ENCODE measurements at regions not wholly inside any gene's neighbourhood (a gene's known extent, or its start where the extent isn't known, plus 50 kb on each side); places are given as distances from the start of the nearest gene placed in this dataset.

DNA sequence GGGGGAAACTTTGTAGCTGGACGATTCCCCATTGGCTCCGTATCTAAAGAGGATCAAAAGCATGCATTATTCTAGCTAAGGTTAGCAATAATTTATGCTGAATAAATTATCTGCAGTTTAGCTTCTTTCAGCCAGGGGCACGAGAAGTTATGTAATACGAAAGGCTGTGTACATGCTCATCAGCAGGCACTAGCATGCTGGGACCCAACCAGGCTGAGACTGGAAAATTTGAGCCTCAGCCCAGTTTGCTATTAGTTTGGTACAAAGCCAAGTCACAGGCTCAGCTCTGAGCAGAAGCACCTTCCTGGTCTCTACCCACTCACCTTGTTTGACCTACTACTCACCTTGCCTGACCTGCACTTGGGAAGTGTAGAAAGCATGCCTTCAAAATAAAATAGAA, 328.1 kb upstream of the ARID1B start:
- H3K4me3 ChIP-seq (replicated peaks; ENCODE audit: insufficient read depth, low read length), result no peak overlapping the region
- DNase-seq (ENCODE audit: low read depth in 1 of 2, low spot score in 1 of 2), result no peak
- no peaks in the 10 kb centered on the region for H3K27me3 ChIP-seq (ENCODE audit: insufficient read depth, poor library complexity, severe bottlenecking)
- H3K27ac ChIP-seq (replicated peaks), result no peak overlapping the region
- TF ChIP-seq SPI1 (IDR thresholded peaks at IDR 0.05; ENCODE audit: borderline replicate concordance, low read depth), result no peak
- TF ChIP-seq, protein P1, sequence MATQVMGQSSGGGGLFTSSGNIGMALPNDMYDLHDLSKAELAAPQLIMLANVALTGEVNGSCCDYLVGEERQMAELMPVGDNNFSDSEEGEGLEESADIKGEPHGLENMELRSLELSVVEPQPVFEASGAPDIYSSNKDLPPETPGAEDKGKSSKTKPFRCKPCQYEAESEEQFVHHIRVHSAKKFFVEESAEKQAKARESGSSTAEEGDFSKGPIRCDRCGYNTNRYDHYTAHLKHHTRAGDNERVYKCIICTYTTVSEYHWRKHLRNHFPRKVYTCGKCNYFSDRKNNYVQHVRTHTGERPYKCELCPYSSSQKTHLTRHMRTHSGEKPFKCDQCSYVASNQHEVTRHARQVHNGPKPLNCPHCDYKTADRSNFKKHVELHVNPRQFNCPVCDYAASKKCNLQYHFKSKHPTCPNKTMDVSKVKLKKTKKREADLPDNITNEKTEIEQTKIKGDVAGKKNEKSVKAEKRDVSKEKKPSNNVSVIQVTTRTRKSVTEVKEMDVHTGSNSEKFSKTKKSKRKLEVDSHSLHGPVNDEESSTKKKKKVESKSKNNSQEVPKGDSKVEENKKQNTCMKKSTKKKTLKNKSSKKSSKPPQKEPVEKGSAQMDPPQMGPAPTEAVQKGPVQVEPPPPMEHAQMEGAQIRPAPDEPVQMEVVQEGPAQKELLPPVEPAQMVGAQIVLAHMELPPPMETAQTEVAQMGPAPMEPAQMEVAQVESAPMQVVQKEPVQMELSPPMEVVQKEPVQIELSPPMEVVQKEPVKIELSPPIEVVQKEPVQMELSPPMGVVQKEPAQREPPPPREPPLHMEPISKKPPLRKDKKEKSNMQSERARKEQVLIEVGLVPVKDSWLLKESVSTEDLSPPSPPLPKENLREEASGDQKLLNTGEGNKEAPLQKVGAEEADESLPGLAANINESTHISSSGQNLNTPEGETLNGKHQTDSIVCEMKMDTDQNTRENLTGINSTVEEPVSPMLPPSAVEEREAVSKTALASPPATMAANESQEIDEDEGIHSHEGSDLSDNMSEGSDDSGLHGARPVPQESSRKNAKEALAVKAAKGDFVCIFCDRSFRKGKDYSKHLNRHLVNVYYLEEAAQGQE (IDR thresholded peaks at IDR 0.05; ENCODE audit: insufficient replicate concordance, low read depth), result no peak
- no peak for TF ChIP-seq GABPA (IDR thresholded peaks at IDR 0.05; ENCODE audit: low read depth)
- TF ChIP-seq POLR2AphosphoS5 (IDR thresholded peaks at IDR 0.05; ENCODE audit: low read depth), result no peak
- TF ChIP-seq, protein P2, sequence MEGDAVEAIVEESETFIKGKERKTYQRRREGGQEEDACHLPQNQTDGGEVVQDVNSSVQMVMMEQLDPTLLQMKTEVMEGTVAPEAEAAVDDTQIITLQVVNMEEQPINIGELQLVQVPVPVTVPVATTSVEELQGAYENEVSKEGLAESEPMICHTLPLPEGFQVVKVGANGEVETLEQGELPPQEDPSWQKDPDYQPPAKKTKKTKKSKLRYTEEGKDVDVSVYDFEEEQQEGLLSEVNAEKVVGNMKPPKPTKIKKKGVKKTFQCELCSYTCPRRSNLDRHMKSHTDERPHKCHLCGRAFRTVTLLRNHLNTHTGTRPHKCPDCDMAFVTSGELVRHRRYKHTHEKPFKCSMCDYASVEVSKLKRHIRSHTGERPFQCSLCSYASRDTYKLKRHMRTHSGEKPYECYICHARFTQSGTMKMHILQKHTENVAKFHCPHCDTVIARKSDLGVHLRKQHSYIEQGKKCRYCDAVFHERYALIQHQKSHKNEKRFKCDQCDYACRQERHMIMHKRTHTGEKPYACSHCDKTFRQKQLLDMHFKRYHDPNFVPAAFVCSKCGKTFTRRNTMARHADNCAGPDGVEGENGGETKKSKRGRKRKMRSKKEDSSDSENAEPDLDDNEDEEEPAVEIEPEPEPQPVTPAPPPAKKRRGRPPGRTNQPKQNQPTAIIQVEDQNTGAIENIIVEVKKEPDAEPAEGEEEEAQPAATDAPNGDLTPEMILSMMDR (IDR thresholded peaks at IDR 0.05; ENCODE audit: insufficient read depth, low read length), result no peak

DNA sequence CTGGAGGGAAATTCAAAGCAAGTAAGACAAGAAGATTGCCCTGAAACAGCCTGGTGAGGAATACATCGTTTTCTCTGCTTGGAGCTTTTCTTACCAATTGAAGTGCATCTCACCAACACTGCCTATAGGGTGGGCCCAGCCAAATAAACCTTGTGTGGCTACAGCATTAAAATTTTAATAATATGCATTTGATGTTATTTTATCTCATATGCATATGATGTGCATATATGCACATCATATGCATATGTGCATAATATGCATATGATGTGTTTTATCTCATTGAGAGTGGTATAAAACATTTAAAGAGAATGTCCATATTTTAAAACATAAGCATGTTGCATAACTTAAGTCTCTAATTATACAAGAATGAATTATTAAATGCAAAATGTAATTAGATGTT, 328.6 kb upstream of the ARID1B start:
- TF ChIP-seq, protein P2 (IDR thresholded peaks at IDR 0.05; ENCODE audit: insufficient read depth, low read length), result no peak
- TF ChIP-seq, protein P1 (IDR thresholded peaks at IDR 0.05; ENCODE audit: insufficient replicate concordance, low read depth), result no peak
- no peak for TF ChIP-seq GABPA (IDR thresholded peaks at IDR 0.05; ENCODE audit: low read depth)
- no peak for TF ChIP-seq POLR2AphosphoS5 (IDR thresholded peaks at IDR 0.05; ENCODE audit: low read depth)
- no peak for TF ChIP-seq SPI1 (IDR thresholded peaks at IDR 0.05; ENCODE audit: borderline replicate concordance, low read depth)
- H3K27me3 ChIP-seq (ENCODE audit: insufficient read depth, poor library complexity, severe bottlenecking), result no peaks in the 10 kb centered on the region
- no peak overlapping the region for H3K27ac ChIP-seq (replicated peaks)
- H3K4me3 ChIP-seq (replicated peaks; ENCODE audit: insufficient read depth, low read length), result no peak overlapping the region
- no peak for DNase-seq (ENCODE audit: low read depth in 1 of 2, low spot score in 1 of 2)

DNA sequence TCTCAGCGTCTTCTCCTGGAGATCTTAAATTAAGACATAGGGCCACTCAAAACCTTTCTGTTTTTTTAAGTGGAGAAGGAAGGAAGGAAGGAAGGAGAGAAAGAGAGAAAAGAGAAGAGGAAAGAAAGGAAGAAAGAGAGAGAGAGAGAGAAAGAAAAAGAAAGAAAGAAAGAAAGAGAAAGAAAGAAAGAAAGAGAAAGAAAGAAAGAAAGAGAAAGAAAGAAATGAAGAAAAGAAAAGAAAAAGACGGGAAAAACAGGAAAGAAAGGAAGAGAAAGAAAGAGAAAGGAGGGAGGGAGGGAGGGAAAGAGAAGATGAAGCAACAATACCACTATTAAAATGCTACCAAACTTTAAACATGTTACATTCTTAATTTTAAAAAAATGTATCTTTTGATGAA, 336.5 kb upstream of the ARID1B start:
- DNase-seq (ENCODE audit: low read depth in 1 of 2, low spot score in 1 of 2), result no peak
- Histone ChIP-seq H3K4me3 (replicated peaks; ENCODE audit: insufficient read depth, low read length) (no peak overlapping the region), H3K27ac (replicated peaks) (no peak overlapping the region), H3K27me3 (ENCODE audit: insufficient read depth, poor library complexity, severe bottlenecking) (no peaks in the 10 kb centered on the region)
- TF ChIP-seq, protein P2 (IDR thresholded peaks at IDR 0.05; ENCODE audit: insufficient read depth, low read length), result no peak
- TF ChIP-seq GABPA (IDR thresholded peaks at IDR 0.05; ENCODE audit: low read depth) (no peak), SPI1 (IDR thresholded peaks at IDR 0.05; ENCODE audit: borderline replicate concordance, low read depth) (no peak), POLR2AphosphoS5 (IDR thresholded peaks at IDR 0.05; ENCODE audit: low read depth) (no peak)
- TF ChIP-seq, protein P1 (IDR thresholded peaks at IDR 0.05; ENCODE audit: insufficient replicate concordance, low read depth), result no peak
